Neural cell (in vitro differentiated cells): ENCODE measurements at regions not wholly inside any gene's neighbourhood (a gene's known extent, or its start where the extent isn't known, plus 50 kb on each side); places are given as distances from the start of the nearest gene placed in this dataset.
"Not testable (repeated sequence)": the region's sequence is repeated elsewhere in the genome, so short reads cannot be mapped to it uniquely, and the experiment has no call there.

Source experiments
- H2AFZ ChIP-seq: fragments of 200-600, 300-800 bp; sonication (generic), shearing (Covaris generic); 2 replicates; pipeline ENCODE4 v1.6.0; 2014; ENCODE audit warnings: low read depth, mild to moderate bottlenecking, antibody characterized with exemption, low read length, moderate library complexity
- H3F3A ChIP-seq: fragments of 200-600 bp; shearing (Covaris generic); 2 replicates; pipeline ENCODE4 v1.6.1; 2016; ENCODE audit warnings: mild to moderate bottlenecking, moderate library complexity, mixed read lengths, antibody characterized with exemption, low read length; ENCODE audit not compliant: insufficient read depth, poor library complexity, severe bottlenecking
- H3K27ac ChIP-seq: fragments of 200-600, 300-800 bp; sonication (generic), shearing (Covaris generic); 2 replicates; pipeline ENCODE4 v1.5.1; 2014; ENCODE audit warnings: mild to moderate bottlenecking, low read length, moderate library complexity
- H3K27me3 ChIP-seq: fragments of 300-800, 200-600 bp; sonication (generic), shearing (Covaris generic); 2 replicates; pipeline ENCODE4 v1.6.0; 2014; ENCODE audit warnings: mild to moderate bottlenecking, low read depth, low read length, moderate library complexity; ENCODE audit not compliant: insufficient read depth
- H3K36me3 ChIP-seq: fragments of 300-800, 200-600 bp; sonication (generic), shearing (Covaris generic); 2 replicates; pipeline ENCODE4 v1.5.1; 2014; ENCODE audit warnings: mild to moderate bottlenecking, antibody characterized with exemption, low read length, moderate library complexity; ENCODE audit not compliant: insufficient read depth
- H3K4me2 ChIP-seq: fragments of 300-800, 200-600 bp; sonication (generic), shearing (Covaris generic); 2 replicates; pipeline ENCODE4 v1.6.0; 2014; ENCODE audit warnings: mild to moderate bottlenecking, low read length
- H3K4me3 ChIP-seq: fragments of 300-800, 200-600 bp; sonication (generic), shearing (Covaris generic); 2 replicates; pipeline ENCODE4 v1.5.1; 2014; ENCODE audit warnings: mild to moderate bottlenecking, low read length, moderate library complexity
- H3K79me2 ChIP-seq: fragments of 200-600 bp; shearing (Covaris generic); replicated peaks from 2 replicates; pipeline ENCODE4 v1.6.0; 2014; ENCODE audit warnings: mild to moderate bottlenecking, low read length, moderate library complexity; ENCODE audit not compliant: insufficient read depth
- H3K9ac ChIP-seq: fragments of 300-800, 200-600 bp; sonication (generic), shearing (Covaris generic); 2 replicates; pipeline ENCODE4 v1.6.1; 2016; ENCODE audit warnings: mild to moderate bottlenecking, low read length, mixed read lengths
- H3K9me2 ChIP-seq: fragments of 200-600 bp; shearing (Covaris generic); 2 replicates; pipeline ENCODE4 v1.6.1; 2016; ENCODE audit warnings: mild to moderate bottlenecking, low read length, mixed read lengths; ENCODE audit not compliant: insufficient read depth
- H3K9me3 ChIP-seq: fragments of 200-600, 300-800 bp; sonication (generic), shearing (Covaris generic); 2 replicates; pipeline ENCODE4 v1.6.1; 2016; ENCODE audit warnings: mild to moderate bottlenecking, mixed run types, low read length, moderate library complexity, mixed read lengths
- H4K20me1 ChIP-seq: fragments of 200-600 bp; shearing (Covaris generic); 2 replicates; pipeline ENCODE4 v1.6.1; 2016; ENCODE audit warnings: mild to moderate bottlenecking, mixed run types; ENCODE audit not compliant: insufficient read depth
- CTCF ChIP-seq: fragments of 450-650 bp; IDR thresholded peaks from 2 replicates; pipeline ENCODE4 v1.5.1; 2014; ENCODE audit warnings: antibody characterized with exemption, mild to moderate bottlenecking, moderate library complexity; ENCODE audit not compliant: poor library complexity, severe bottlenecking
- EP300 ChIP-seq: fragments of 450-650 bp; conservative IDR thresholded peaks from 2 replicates; pipeline ENCODE4 v1.6.1; 2014; ENCODE audit warnings: antibody characterized with exemption, mild to moderate bottlenecking, moderate library complexity; ENCODE audit not compliant: poor library complexity, severe bottlenecking
- EZH2 ChIP-seq: fragments of 200-600, 300-800 bp; shearing (Covaris generic), sonication (generic); IDR thresholded peaks from 2 replicates; pipeline ENCODE4 v1.6.1; 2014; ENCODE audit warnings: antibody characterized with exemption, low read length, borderline replicate concordance, mild to moderate bottlenecking; ENCODE audit not compliant: insufficient read depth, poor library complexity, severe bottlenecking
- MXI1 ChIP-seq: fragments of 450-650 bp; conservative IDR thresholded peaks from 2 replicates; pipeline ENCODE4 v1.6.1; 2014; ENCODE audit warnings: antibody characterized with exemption, mild to moderate bottlenecking; ENCODE audit not compliant: poor library complexity, severe bottlenecking
- POLR2AphosphoS5 ChIP-seq: IDR thresholded peaks from 2 replicates; pipeline ENCODE4 v1.6.1; 2012
- RAD21 ChIP-seq: fragments of 450-650 bp; conservative IDR thresholded peaks from 2 replicates; pipeline ENCODE4 v1.6.1; 2014; ENCODE audit warnings: antibody characterized with exemption, mild to moderate bottlenecking, moderate library complexity
- REST ChIP-seq: IDR thresholded peaks from 2 replicates; pipeline ENCODE4 v1.6.1; 2012; ENCODE audit warnings: borderline replicate concordance
- SMC3 ChIP-seq: fragments of 450-650 bp; conservative IDR thresholded peaks from 2 replicates; pipeline ENCODE4 v1.6.1; 2014; ENCODE audit warnings: antibody characterized with exemption, mild to moderate bottlenecking, moderate library complexity; ENCODE audit not compliant: poor library complexity
- TAF1 ChIP-seq: IDR thresholded peaks from 2 replicates; pipeline ENCODE4 v1.6.1; 2012; ENCODE audit warnings: low read depth

- Histone ChIP-seq H3K27me3 (no peaks in the 10 kb centered on the region), H3K36me3 (no peaks in the 10 kb centered on the region), H3K4me2 (no peak overlapping the region), H3K27ac (no peak overlapping the region), H4K20me1 (no peaks in the 10 kb centered on the region), H3F3A (no peaks in the 10 kb centered on the region), H3K9ac (no peak overlapping the region), H3K9me3 (no peaks in the 10 kb centered on the region), H3K79me2 (no peaks in the 10 kb centered on the region), H3K4me3 (no peak overlapping the region), H3K9me2 (no peaks in the 10 kb centered on the region), H2AFZ (no peak overlapping the region)
- TF ChIP-seq EZH2 (no peak), MXI1 (no peak), TAF1 (no peak)
These were observed 113.3 kb upstream of the LIPC start for GRCh38 chr15:58318517-58318916.

GRCh38 chr15:58321034-58321433, 110.8 kb upstream of the LIPC start:
- no peak overlapping the region for H3K4me3 ChIP-seq
- no peak overlapping the region for H3K4me2 ChIP-seq
- no peak overlapping the region for H3K27ac ChIP-seq
- H2AFZ ChIP-seq: no peak overlapping the region
- no peaks in the 10 kb centered on the region for H4K20me1 ChIP-seq
- H3K27me3 ChIP-seq: no peaks in the 10 kb centered on the region
- H3K9me3 ChIP-seq: no peaks in the 10 kb centered on the region
- no peaks in the 10 kb centered on the region for H3K79me2 ChIP-seq
- no peak for TF ChIP-seq EP300
- TF ChIP-seq RAD21: no peak
- no peak for TF ChIP-seq TAF1
- TF ChIP-seq REST: no peak
- no peak for TF ChIP-seq MXI1
- no peak for TF ChIP-seq CTCF
- no peak for TF ChIP-seq EZH2
- TF ChIP-seq SMC3: no peak
- TF ChIP-seq POLR2AphosphoS5: no peak
- H3K36me3 ChIP-seq: no peaks in the 10 kb centered on the region
- no peaks in the 10 kb centered on the region for H3F3A ChIP-seq
- no peak overlapping the region for H3K9ac ChIP-seq
- no peaks in the 10 kb centered on the region for H3K9me2 ChIP-seq

GRCh38 chr15:58322253-58322652, 109.5 kb upstream of the LIPC start:
- Histone ChIP-seq H2AFZ (no peak overlapping the region), H3K27me3 (no peaks in the 10 kb centered on the region), H3K4me2 (no peak overlapping the region), H3K9me3 (no peaks in the 10 kb centered on the region), H3K79me2 (no peaks in the 10 kb centered on the region), H3K4me3 (no peak overlapping the region), H3K27ac (no peak overlapping the region), H4K20me1 (no peaks in the 10 kb centered on the region), H3K9me2 (no peaks in the 10 kb centered on the region), H3F3A (no peaks in the 10 kb centered on the region), H3K9ac (no peak overlapping the region), H3K36me3 (no peaks in the 10 kb centered on the region)
- TF ChIP-seq EP300 (no peak), CTCF (no peak), POLR2AphosphoS5 (no peak)

- not testable (repeated sequence) for H3K9me3 ChIP-seq, H3K4me3 ChIP-seq, H3K27me3 ChIP-seq, H3K27ac ChIP-seq, H4K20me1 ChIP-seq, H3K9ac ChIP-seq, H3F3A ChIP-seq, H3K79me2 ChIP-seq, H3K36me3 ChIP-seq, H2AFZ ChIP-seq, H3K9me2 ChIP-seq, H3K4me2 ChIP-seq
These were observed 108.5 kb upstream of the LIPC start for GRCh38 chr15:58323321-58323720.
